Central memory CD4-positive, alpha-beta T cell (primary cell): ENCODE measurements at regions not wholly inside any gene's neighbourhood (a gene's known extent, or its start where the extent isn't known, plus 50 kb on each side); places are given as distances from the start of the nearest gene placed in this dataset.

Experiments
- DNase-seq: peaks from one replicate; pipeline ENCODE4 v3.0.0; 2022

DNA sequence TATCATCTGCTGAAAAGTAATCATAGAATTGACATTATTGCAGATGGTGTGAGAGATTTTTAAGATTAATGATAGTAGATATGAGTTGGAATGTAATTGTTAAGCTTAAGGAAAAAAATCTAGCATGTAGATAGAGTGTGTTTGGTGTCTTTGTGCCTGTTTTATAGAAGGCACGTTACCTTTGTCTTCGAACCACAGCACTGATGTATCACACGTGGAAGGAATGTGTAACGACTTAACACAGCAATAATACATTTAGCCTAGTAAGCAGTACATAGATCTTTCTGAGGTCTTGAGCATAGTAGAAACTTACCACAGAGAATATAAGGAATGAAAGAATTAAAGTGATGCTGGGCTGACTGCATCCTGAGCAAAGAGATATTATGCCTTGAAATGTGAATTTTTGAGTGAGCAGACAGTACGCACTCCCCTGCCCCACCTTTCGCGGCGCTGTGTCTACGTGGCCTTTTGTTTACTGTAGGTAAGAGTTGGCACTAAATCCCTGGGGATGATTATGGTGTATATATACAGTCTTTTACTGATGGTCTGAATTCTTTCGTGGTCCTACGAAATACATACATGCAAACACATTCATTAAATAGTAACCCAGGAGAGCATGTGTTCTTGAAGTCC lies 217.6 kb upstream of the TOPAZ1 start:
- no peak for DNase-seq

DNA sequence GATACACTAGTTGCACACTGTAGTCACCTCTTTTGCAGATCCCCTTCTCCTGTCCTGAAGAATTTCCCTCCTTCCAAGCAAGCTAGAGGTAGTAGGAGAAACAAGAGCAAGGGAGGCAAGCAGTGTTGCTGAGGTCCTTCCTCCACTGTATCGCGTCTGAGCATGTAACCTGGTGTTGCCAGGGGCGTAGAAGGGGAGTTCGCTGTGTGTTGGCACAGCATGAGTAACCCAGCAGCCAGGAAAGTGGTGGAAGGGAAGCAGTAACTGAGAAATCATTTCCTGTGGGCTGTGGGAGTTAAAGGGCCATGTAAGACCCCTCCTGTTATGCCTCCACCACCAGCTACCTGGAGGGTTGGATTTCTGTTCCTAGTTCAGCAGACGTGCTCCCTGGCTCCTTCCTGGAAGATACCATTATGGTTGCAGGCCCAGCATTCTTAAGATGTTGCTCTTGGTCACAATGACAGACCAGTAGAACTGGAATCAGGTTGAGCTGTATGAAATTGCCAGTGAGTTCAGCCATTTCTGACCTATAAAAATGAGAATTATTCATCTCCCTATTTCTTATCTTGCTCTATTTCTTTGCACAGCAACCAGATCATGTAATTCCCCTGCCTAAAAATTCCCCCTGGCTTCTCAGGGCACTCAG lies 215.3 kb upstream of the TOPAZ1 start:
- DNase-seq = no peak

DNA sequence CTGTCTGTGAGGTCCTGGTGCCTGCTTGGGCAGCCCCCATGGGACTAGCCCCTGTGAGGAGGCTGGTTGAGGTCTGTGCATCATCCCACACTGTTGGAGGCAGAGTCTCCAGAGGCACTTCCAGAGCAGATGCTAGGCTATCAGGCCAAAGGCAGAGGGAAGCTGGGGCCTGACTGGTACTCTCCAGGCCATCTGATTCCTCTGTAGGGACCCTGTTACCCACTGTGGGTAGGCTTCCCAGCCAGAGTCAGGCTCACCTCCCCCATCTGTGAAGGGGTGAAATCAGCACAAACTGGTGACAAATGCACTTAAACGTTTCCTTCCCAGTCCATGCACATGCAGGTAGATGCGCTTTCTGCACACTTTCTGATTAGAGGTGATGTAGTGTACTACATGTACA lies 212.6 kb upstream of the TOPAZ1 start:
- no peak for DNase-seq

DNA sequence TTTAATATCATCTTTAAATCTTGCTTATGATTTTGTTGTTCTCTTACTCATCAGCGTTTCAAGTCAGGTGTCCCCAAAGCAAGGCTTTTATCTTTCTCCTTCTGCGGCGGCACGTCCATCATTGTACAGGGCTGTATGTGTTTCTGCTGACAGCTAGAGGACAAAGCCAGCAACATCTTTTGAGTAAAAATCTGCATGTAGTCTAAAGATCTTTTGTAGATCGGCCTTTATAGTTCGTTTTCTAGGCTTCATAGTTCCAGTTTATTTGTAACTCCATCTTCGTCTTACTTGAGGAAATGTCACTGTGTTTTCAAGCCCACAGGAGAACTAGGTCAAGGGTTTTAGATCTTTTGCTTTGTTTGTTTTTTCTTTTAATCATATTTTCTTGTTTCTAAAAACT lies 211.4 kb upstream of the TOPAZ1 start:
- no peak for DNase-seq

DNA sequence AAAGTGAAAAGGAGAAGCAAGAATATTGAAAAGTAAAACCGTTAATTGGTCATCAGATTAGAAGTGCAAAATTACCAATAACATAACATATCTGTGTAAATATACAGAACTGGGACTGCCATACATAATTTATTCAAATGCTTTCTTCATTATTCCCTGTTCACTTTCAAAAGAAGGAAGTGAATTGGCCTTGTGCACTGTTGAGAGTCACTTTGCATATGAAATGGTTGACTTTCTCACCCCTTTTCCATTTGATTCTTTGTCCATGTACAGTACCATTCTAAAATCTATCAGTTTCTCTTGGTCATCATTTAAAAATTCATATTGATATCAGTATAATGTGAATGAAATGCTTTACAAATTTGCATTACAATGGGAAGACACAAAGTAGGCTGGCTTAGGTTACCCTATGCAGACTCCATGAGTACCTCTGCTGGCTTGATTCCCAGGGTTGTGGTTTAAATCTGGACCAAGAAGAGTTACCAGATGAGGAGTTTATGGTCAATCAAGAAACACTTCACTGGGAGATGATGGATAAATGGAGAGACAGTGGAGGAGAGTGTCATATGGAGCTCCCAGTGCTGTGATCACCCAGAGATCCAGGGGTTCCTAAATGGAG lies 210.9 kb upstream of the TOPAZ1 start:
- no peak for DNase-seq

DNA sequence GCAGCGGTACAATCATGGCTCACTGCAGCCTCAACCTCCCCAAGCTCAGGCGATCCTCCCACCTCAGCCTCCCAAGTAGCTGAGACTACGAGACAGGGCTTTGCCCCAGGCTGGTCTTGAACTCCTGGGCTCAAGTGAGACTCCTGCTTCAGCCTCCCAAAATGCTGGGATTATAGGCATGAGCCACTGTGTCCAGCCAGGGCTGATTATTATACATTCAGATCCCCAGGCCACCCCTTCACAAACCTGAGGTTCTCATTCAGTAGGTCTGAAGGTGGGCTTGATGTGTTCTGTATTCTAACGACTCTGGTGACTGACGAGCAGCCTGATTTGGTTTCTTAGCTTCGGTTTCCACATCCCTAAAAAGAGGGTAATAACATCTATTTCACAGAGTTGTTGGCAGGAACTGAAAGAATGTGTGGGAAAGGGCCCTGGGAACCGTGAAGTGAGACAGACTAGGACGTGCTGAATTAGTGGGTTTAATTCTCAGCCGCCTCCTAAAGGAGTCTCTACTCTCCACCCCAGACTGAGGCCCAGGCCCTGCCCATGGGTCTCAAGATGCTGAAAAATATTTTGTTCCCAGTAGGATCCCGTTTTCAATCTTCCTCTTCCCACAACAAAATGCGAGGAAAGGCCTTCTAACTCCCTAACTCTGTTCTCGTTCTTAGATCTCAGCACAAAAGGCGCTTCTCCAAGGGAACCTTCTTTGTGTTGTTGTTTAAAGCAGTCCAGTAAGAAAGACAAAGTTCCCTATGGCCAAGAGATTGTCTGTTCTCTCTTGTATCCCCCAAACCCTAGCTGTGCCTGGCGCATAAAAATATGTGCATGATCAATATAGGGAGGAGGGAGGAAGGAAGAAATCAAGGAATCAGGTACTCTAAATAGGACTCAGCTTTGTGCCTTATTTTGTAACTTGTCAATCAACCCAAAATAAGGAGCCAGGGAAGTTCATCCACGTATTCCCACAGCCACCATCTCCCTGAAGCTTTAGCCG lies 210.0 kb upstream of the TOPAZ1 start:
- no peak for DNase-seq

DNA sequence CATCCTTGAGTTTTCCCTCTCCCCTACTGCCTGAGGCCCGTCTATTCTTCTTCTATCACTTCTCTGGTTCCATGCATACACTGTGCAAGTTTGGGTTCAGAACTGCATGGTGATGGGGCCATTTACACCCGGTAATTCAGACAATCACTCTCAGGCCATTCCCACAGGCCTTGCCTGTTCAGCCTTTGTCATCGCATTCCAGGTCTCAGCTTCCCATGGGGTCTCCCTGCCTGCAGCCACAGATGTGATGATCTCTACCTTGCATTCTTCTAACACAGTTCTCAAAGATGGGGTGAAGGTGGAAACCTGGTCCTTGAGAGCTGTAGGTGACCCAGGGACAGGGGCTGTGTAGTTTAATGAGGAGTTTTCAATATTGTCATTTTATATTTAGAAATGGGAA lies 209.2 kb upstream of the TOPAZ1 start:
- DNase-seq = no peak

GRCh38 chr3:44033123-44033522 lies 208.6 kb upstream of the TOPAZ1 start:
- no peak for DNase-seq

GRCh38 chr3:44036850-44037249 lies 204.8 kb upstream of the TOPAZ1 start:
- no peak for DNase-seq

DNA sequence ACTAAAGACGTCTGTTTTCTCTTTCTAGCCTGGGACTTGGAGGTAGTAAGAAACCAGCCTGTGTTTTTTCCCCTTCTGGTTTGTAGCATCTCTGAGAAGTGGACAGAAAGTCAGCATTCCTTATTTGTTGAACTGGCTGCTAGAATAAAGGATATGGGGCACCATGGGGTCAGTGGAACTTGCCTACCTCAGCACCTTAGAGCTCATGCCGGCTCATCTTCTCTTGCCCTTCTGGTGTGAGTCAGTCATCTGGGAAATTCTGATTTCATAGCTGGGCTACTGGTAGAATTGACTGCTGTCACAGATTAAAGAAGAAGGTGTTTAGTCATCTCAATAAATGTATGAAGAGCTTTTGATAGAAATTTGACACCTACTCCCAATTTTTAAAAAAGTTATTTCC lies 202.7 kb upstream of the TOPAZ1 start:
- DNase-seq = no peak

DNA sequence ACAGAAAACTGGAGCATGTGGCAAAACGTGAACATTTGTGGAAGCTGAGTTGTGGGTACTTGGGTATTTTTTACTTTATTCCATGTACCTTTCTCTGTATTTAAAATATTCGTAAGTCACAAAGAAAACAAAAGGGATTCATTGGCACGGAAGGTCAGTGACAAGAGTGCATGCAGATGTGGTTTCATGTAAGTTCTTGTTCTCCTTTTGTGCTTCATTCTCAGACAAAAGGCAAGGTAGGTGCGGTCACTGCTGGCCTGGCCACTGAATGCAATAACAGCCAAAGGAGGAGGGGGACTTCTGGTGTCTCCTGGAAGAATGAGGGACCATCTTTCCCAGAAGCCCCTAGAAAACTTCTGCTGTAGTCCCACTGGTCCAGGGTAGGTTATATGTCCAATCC lies 200.0 kb upstream of the TOPAZ1 start:
- DNase-seq = no peak

GRCh38 chr3:44042772-44043171 lies 198.9 kb upstream of the TOPAZ1 start:
- DNase-seq = no peak

DNA sequence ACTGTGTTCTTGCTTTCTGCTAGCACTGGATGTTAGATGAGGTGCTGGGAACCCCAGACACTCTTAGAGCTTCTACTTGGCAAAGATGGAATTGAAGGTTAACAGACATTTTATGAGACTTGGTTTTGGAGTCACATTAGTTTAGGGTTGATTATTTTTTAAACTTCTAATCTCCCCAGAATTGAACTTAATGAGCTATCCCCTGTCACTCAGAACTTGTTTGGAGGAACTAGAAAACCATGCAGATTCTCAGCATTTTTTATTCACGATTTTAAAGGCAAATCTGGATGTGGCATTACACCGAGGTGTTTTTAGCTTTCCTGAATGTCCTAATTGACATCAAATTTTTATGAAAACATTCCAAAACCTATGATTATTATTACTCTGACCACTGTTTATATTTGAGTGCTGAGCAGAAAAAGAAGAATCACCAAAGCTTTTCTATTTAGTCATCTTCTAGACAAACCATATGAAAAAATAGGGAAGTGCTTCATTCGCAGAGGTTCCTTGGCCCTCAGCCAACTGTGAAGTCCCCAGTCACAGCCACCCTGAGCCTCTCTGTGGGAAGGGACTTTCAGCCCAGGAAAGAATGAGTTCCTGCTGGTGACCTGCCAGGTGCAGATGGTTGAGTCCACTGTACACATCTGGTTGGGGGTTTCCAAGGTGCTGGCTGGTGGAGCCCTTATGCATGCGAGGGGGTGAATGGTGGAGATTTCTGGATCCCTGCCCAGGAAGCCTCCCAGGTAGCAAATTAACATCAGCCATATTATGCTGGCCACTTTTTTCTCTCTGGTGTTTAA lies 196.0 kb upstream of the TOPAZ1 start:
- DNase-seq = no peak

DNA sequence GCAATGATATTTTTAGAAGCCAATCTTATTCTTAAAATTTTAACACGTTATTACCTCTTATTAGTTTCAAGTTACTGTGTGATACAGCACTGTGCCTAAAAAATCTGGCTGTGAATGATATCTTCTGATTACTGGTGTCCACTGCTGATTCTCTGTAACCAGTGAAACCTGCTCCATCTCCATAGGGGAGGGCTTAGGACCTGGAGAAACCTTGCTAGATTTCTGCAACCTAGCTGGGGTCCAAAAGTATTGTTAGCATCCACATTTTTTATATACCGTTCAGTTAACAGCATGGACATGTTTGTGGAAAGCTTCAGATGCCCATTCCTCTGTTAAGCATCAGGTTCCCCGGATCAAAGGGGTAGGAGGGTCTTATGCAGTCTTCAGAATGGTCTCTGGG lies 193.9 kb upstream of the TOPAZ1 start:
- no peak for DNase-seq

DNA sequence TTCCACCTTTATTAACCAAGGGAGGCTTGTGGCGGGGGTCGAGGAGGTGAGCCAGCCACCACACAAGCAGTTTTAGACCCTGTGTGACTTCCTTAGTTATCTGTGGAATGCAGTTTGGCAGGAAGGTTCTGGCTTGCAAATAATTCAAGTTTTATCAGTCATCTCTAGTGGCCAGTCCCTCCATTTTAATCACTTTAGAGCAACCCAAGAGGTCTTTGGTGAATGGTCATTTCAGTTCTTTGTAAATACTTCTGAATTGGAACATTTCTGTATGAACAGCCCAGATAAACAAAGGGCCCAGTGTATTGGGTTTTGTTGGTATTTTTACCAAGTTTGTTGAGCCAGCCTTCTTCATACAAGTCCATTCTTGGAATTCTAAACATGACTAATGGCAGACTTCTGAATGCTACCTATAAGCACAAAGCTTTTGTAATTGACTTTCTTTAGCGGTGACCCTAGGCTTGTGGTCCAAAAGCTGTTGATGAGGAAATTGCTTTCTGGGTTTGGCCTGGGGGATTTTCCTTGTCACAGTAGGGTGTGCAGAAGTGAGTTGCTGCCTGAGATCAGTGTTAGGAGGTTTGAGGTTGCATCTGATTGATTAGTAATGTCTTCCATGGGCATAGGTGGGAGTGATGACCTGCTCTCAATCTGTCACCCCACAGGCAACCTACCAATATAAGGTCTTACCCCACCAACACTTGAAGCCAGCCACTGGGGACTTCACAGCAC lies 193.3 kb upstream of the TOPAZ1 start:
- no peak for DNase-seq

DNA sequence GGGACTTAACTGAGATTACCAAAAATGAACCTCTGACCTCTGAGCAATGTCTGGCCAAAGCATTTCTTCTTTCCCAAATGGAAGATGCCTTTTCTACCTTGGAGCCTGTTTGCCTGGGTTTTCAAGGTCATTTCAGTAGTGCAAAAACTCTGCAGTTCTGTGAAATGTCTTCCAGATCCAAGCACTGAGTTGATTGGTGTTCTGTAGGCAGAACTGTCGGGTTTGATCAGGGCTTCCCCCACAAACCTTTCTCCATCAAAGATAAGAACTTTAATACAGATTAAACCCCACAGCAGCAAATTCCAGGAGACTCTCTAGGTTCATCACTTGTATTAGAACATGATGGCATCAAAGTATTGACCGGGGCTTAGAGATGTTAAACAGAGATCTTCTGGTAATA lies 192.7 kb upstream of the TOPAZ1 start:
- no peak for DNase-seq

DNA sequence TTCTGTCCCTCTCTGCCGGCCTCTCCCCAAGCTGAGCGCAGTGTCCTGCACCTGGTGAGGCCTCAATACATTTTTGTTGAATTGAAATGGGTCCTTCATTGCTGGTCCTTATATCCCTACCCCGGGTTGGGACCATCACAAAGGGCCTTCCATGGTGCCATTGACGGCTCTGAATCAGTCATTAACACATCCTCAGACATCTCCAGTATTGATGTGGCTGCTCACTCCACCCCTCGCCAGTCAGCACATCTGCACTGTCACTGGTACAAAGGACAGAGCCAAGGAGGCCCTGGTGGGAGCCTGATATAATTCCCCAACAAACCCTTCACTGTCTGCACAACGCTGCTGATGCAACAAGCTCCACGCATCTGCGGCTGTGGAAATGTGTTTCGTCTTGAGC lies 191.6 kb upstream of the TOPAZ1 start:
- DNase-seq = no peak

DNA sequence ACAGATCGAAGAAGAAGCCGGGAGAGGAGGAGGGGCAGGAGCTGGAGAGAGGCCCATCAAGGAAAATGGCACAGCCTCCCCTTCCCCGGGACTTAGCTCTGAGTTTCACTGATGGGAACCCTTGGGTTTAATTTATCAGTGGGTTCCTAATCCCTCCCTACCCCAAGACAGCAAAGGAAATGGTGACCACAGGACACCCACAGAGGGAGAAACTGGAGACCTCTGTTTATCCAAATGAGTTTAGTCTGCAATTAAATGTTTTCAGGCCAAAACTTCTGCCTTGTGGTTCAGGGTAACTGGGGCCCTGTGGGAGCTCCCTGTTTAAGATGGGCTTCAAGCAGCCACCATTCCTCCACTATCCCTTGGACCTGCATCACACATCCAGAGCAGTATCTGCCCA lies 190.8 kb upstream of the TOPAZ1 start:
- no peak for DNase-seq

GRCh38 chr3:44055951-44056350 lies 185.7 kb upstream of the TOPAZ1 start:
- DNase-seq = no peak

DNA sequence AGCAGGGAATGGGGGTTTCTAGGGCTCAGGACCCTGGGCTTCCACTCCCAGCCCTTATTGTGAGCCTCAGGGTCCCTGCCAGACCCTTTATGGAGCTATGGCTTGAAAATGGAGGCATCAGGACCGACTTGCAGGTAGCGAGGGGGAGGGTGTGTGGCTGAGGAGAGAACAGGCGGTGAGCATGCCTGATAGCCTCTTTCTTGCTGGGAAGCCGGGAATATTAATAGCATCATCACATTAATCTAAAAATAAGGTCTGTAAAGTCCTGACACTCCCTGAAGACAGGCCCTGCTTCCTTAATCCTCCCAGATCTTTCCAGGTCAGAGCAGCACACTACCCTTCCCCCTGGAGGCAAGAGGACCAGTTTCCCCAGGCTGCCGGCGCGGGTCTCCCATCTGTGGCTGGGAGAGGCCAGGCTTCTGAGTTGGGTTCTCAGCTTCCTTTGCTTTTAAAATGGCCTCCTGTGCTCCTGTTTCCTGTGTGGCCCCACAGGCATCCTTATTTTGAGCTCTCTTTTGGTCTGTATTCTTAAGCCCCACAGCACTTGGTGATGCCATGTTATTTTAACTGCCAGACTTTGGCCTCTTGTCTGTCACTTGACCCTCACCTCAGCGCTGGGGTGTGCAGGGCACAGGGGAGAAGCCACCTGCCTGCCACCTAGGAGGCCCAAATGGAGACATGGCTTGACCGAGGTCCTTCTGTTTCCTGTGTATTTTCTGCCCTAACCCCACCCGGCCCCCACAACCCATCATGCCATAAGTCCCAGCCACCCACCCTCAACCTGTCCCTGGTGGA lies 185.0 kb upstream of the TOPAZ1 start:
- no peak for DNase-seq
